ENCODE measurements at regions not wholly inside any gene's neighbourhood (a gene's known extent, or its start where the extent isn't known, plus 50 kb on each side); places are given as distances from the start of the nearest gene placed in this dataset.

GRCh38 chr3:13954266-13954665 lies 74.4 kb upstream of the WNT7A start:
- no peak for TF ChIP-seq CTCF (conservative IDR thresholded peaks at IDR 0.05)
- no peak for TF ChIP-seq ZFX (IDR thresholded peaks at IDR 0.05)
